NCI-H345 treated with DMSO at 0.1 percent for 48 hours (cell line): ENCODE measurements at regions not wholly inside any gene's neighbourhood (a gene's known extent, or its start where the extent isn't known, plus 50 kb on each side); places are given as distances from the start of the nearest gene placed in this dataset.
"Not testable (repeated sequence)": the region's sequence is repeated elsewhere in the genome, so short reads cannot be mapped to it uniquely, and the experiment has no call there.

Source experiments
- DNase-seq: peaks from one replicate; lab custom pipeline; 2025; ENCODE audit not compliant: unreplicated experiment; lab: John Stamatoyannopoulos, UW

- no peak for DNase-seq
Measured at GRCh38 chr9:80792726-80793125, 896.6 kb downstream of the TLE1 start.

- DNase-seq: no peak
Measured at GRCh38 chr9:80791836-80792235, 897.5 kb downstream of the TLE1 start.

- no peak for DNase-seq
Measured at GRCh38 chr9:80790764-80791163, 898.6 kb downstream of the TLE1 start.

GRCh38 chr9:80789831-80790230 is 899.5 kb downstream of the TLE1 start:
- DNase-seq: peak; percentile 1

GRCh38 chr9:80787636-80788035 is 901.7 kb downstream of the TLE1 start:
- DNase-seq: no peak

- DNase-seq: no peak
Measured at GRCh38 chr9:80784647-80785046, 904.7 kb downstream of the TLE1 start.

- no peak for DNase-seq
Measured at GRCh38 chr9:80775971-80776370, 913.4 kb downstream of the TLE1 start.

- DNase-seq: no peak
Measured at GRCh38 chr9:80775530-80775929, 913.8 kb downstream of the TLE1 start.

- DNase-seq: no peak
Measured at GRCh38 chr9:80771555-80772347, 917.6 kb downstream of the TLE1 start.

- no peak for DNase-seq
Measured at GRCh38 chr9:80763536-80763935, 925.8 kb downstream of the TLE1 start.

- no peak for DNase-seq
Measured at GRCh38 chr9:80755586-80755985, 933.8 kb downstream of the TLE1 start.

GRCh38 chr9:80747056-80747455 is 942.3 kb downstream of the TLE1 start:
- not testable (repeated sequence) for DNase-seq

- no peak for DNase-seq
Measured at GRCh38 chr9:80732506-80732905, 956.8 kb downstream of the TLE1 start.

- DNase-seq: no peak
Measured at GRCh38 chr9:80720579-80720978, 968.8 kb downstream of the TLE1 start.

GRCh38 chr9:80707120-80707519 is 982.2 kb downstream of the TLE1 start:
- DNase-seq: no peak

- DNase-seq: no peak
Measured at GRCh38 chr9:80701061-80701460, 988.3 kb downstream of the TLE1 start.

GRCh38 chr9:80699511-80699998 is 989.8 kb downstream of the TLE1 start:
- no peak for DNase-seq

GRCh38 chr9:80698725-80699410 is 990.5 kb downstream of the TLE1 start:
- DNase-seq: no peak

- no peak for DNase-seq
Measured at GRCh38 chr9:80692751-80693150, 996.6 kb downstream of the TLE1 start.

GRCh38 chr9:80691229-80691628 is 998.1 kb downstream of the TLE1 start:
- no peak for DNase-seq

- DNase-seq: no peak
Measured at GRCh38 chr9:80690349-80690939, 998.9 kb downstream of the TLE1 start.

- no peak for DNase-seq
Measured at GRCh38 chr9:80679916-80680315, 1009.4 kb downstream of the TLE1 start.
